PC-9 (cell line): ENCODE measurements at regions not wholly inside any gene's neighbourhood (a gene's known extent, or its start where the extent isn't known, plus 50 kb on each side); places are given as distances from the start of the nearest gene placed in this dataset.
"Not testable (repeated sequence)": the region's sequence is repeated elsewhere in the genome, so short reads cannot be mapped to it uniquely, and the experiment has no call there.

Experiments
- BruUV-seq: library from RNA; stranded (reverse); fragments of 400-500 nt; replicated peaks from 2 replicates; lab custom pipeline; 2021; lab: Mats Ljungman, UMichigan
- CTCF ChIA-PET: fragments of 300-600 bp; sonication (Branson Sonifier 250); formaldehyde crosslinking; loops from one replicate; lab custom pipeline; 2022; ENCODE audit warnings: antibody characterized with exemption; lab: Charles Lee
- POLR2A ChIA-PET: fragments of 300-600 bp; sonication (Branson Sonifier 250); formaldehyde crosslinking; loops from one replicate; lab custom pipeline; 2022; ENCODE audit warnings: antibody characterized with exemption; ENCODE audit not compliant: unreplicated experiment; lab: Charles Lee
- DNase-seq, 2 experiments: peaks; one replicate each; pipeline versions ENCODE4 v3.0.0 to v3.0.0-alpha.2; 2015 to 2022; ENCODE audit warnings: mixed read lengths in 1 of 2
- H2AFZ ChIP-seq: fragments of 200-600 bp; sonication (generic); 2 replicates; pipeline ENCODE4 v1.8.1; 2017; ENCODE audit warnings: antibody characterized with exemption
- H3F3A ChIP-seq: fragments of 200-600 bp; sonication (generic); 2 replicates; pipeline ENCODE4 v1.8.1; 2017; ENCODE audit warnings: antibody characterized with exemption, mild to moderate bottlenecking, low read depth; ENCODE audit not compliant: insufficient read depth
- H3K27ac ChIP-seq: fragments of 200-600 bp; sonication (generic); 2 replicates; pipeline ENCODE4 v1.6.1; 2016; ENCODE audit warnings: mixed run types
- H3K27me3 ChIP-seq: fragments of 200-600 bp; sonication (generic); 2 replicates; pipeline ENCODE4 v1.6.1; 2016; ENCODE audit warnings: low read depth, mixed run types; ENCODE audit not compliant: insufficient read depth
- H3K36me3 ChIP-seq: fragments of 200-600 bp; sonication (generic); 2 replicates; pipeline ENCODE4 v1.6.1; 2016; ENCODE audit warnings: low read depth, mixed run types
- H3K4me1 ChIP-seq: fragments of 200-600 bp; sonication (generic); replicated peaks from 2 replicates; pipeline ENCODE4 v1.6.1; 2016; ENCODE audit warnings: mixed run types; ENCODE audit not compliant: insufficient read depth
- H3K4me2 ChIP-seq: fragments of 200-600 bp; sonication (generic); 2 replicates; pipeline ENCODE4 v1.6.1; 2017; ENCODE audit warnings: mixed run types
- H3K4me3 ChIP-seq: fragments of 200-600 bp; sonication (generic); 2 replicates; pipeline ENCODE4 v1.6.1; 2016; ENCODE audit warnings: mixed run types
- H3K79me2 ChIP-seq: fragments of 200-600 bp; sonication (generic); 2 replicates; pipeline ENCODE4 v1.6.1; 2017; ENCODE audit warnings: low read depth, mixed run types
- H3K9me2 ChIP-seq: fragments of 200-600 bp; sonication (generic); 2 replicates; pipeline ENCODE4 v1.8.1; 2017; ENCODE audit warnings: mild to moderate bottlenecking; ENCODE audit not compliant: insufficient read depth
- H3K9me3 ChIP-seq: fragments of 200-600 bp; sonication (generic); 2 replicates; pipeline ENCODE4 v1.8.1; 2016; ENCODE audit warnings: low read depth; ENCODE audit not compliant: insufficient read depth
- H4K20me1 ChIP-seq: fragments of 200-600 bp; sonication (generic); 2 replicates; pipeline ENCODE4 v1.8.1; 2017; ENCODE audit not compliant: insufficient read depth
- EZH2 ChIP-seq: fragments of 200-600 bp; sonication (generic); IDR thresholded peaks from 2 replicates; pipeline ENCODE4 v1.8.0; 2017; ENCODE audit warnings: antibody characterized with exemption, low read depth
- intact Hi-C: fragments of 100-400 bp; cut with micrococcal nuclease; formaldehyde crosslinking; loops from one replicate; pipeline ENCODE4 v1.10.0; 2022; ENCODE audit not compliant: unreplicated experiment
- TF ChIP-seq, protein P1 (sequence below): fragments of 200-600 bp; sonication (generic); conservative IDR thresholded peaks from 2 replicates; pipeline ENCODE4 v1.6.1; 2017; ENCODE audit warnings: mixed run types, antibody characterized with exemption, mild to moderate bottlenecking, moderate library complexity

DNA sequence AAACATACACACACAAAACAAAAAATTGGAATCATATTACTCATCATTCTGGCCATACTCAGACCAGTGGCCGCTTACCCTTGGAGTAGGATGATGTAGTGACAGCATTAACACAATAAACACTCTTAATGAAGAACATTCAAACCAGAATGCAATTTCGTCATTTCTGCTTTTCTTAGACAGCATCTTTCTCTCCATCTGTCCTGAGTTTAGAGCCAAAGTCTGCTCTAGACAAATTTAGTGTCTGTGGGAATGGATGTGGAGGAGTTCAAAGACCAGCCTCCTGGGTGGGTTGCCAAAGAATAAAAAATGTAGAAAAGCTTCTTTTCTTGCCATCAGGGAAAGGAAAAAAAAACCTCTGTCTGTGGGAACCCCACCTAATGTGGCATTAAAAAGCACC lies 212.4 kb upstream of the POU1F1 start:
- H3F3A ChIP-seq: no peaks in the 10 kb centered on the region
- no peaks in the 10 kb centered on the region for H3K27me3 ChIP-seq
- H3K4me1 ChIP-seq: no peaks in the 10 kb centered on the region
- no peaks in the 10 kb centered on the region for H3K36me3 ChIP-seq
- H3K4me2 ChIP-seq: no peak overlapping the region
- H4K20me1 ChIP-seq: no peaks in the 10 kb centered on the region
- no peak overlapping the region for H3K27ac ChIP-seq
- POLR2A ChIA-PET: no interaction called here
- no peak overlapping the region for H3K4me3 ChIP-seq
- no peak for DNase-seq
- TF ChIP-seq, protein P1, sequence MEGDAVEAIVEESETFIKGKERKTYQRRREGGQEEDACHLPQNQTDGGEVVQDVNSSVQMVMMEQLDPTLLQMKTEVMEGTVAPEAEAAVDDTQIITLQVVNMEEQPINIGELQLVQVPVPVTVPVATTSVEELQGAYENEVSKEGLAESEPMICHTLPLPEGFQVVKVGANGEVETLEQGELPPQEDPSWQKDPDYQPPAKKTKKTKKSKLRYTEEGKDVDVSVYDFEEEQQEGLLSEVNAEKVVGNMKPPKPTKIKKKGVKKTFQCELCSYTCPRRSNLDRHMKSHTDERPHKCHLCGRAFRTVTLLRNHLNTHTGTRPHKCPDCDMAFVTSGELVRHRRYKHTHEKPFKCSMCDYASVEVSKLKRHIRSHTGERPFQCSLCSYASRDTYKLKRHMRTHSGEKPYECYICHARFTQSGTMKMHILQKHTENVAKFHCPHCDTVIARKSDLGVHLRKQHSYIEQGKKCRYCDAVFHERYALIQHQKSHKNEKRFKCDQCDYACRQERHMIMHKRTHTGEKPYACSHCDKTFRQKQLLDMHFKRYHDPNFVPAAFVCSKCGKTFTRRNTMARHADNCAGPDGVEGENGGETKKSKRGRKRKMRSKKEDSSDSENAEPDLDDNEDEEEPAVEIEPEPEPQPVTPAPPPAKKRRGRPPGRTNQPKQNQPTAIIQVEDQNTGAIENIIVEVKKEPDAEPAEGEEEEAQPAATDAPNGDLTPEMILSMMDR: no peak
- TF ChIP-seq EZH2: no peak
- no TSS peak for BruUV-seq
- no peaks in the 10 kb centered on the region; the same call in 1 of the 2 replicates for H3K9me2 ChIP-seq
- H3K9me3 ChIP-seq: no peaks in the 10 kb centered on the region
- CTCF ChIA-PET: no interaction called here
- H3K79me2 ChIP-seq: no peaks in the 10 kb centered on the region
- intact Hi-C loops: no loop called here
- H2AFZ ChIP-seq: no peak overlapping the region

DNA sequence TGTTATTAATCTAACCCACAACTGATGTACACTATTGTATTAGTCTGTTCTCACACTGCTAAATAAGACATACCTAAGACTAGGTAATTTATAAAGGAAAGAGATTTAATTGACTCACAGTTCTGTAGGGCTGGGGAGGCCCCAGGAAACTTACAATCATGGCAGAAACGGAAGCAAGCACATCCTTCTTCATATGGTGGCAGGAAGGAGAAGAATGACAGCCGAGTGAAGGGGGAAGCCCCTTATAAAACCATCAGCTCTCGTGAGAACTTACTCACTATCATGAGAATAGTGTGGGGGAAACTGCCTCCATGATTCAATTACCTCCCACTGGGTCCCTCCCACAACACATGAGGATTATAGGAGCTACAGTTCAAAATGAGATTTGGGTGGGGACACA lies 210.3 kb upstream of the POU1F1 start:
- POLR2A ChIA-PET, H4K20me1 ChIP-seq, BruUV-seq, DNase-seq, H3K27ac ChIP-seq, H3K36me3 ChIP-seq, H2AFZ ChIP-seq, intact Hi-C loops, H3K9me2 ChIP-seq, H3F3A ChIP-seq, H3K79me2 ChIP-seq, H3K4me2 ChIP-seq, CTCF ChIA-PET, H3K27me3 ChIP-seq, H3K4me1 ChIP-seq, H3K4me3 ChIP-seq, H3K9me3 ChIP-seq: not testable (repeated sequence)

DNA sequence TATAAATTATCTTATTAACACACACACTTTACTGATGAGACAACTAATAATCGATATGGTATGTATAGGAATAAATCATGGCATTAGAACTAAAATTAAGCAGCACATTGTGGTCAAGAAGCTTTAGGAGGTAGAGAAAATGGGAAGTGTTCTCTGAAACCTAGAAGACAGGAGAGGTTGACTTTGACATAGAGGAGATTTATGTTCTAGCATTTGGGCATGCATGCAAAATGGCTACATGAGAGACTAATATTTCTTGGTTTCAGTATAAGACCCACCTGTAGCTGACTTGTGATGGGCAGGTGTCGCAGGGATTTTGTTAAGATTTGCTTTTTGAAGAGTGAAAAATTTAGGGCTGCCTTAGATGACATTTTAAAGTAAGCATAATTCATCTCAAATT lies 209.7 kb upstream of the POU1F1 start:
- Histone ChIP-seq H2AFZ (no peak overlapping the region), H3K4me2 (no peak overlapping the region), H4K20me1 (no peaks in the 10 kb centered on the region), H3K4me1 (no peaks in the 10 kb centered on the region), H3K27me3 (no peaks in the 10 kb centered on the region), H3K9me2 (no peaks in the 10 kb centered on the region; the same call in 1 of the 2 replicates), H3K4me3 (no peak overlapping the region), H3K79me2 (no peaks in the 10 kb centered on the region), H3F3A (no peaks in the 10 kb centered on the region), H3K27ac (no peak overlapping the region), H3K36me3 (no peaks in the 10 kb centered on the region), H3K9me3 (no peaks in the 10 kb centered on the region)
- intact Hi-C loops: no loop called here
- no peak for DNase-seq
- ChIA-PET POLR2A (no interaction called here), CTCF (no interaction called here)
- no TSS peak for BruUV-seq
- TF ChIP-seq, protein P1: no peak
- TF ChIP-seq EZH2: no peak

DNA sequence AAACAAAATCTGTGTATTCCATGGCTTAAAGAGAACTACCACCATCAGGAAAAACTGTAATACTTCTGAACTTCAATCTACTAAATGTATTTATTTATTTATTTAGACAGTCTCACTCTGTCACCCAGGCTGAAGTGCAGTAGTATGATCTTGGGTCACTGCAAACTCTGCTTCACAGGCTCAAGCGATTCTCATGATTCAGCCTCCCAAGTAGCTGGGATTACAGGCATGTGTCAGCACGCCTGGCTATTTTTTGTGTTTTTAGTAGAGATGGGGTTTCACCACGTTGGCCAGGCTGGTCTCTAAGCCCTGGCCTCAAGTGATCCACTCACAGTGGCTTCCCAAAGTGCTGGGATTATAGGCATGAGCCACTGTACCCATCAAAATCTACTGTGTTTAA lies 202.3 kb upstream of the POU1F1 start:
- H3K27ac ChIP-seq: no peak overlapping the region
- no peak overlapping the region for H3K4me2 ChIP-seq
- no peaks in the 10 kb centered on the region for H3K79me2 ChIP-seq
- BruUV-seq: no TSS peak
- CTCF ChIA-PET: no interaction called here
- no peaks in the 10 kb centered on the region for H3K27me3 ChIP-seq
- no peaks in the 10 kb centered on the region for H3K9me2 ChIP-seq
- no peaks in the 10 kb centered on the region for H3K4me1 ChIP-seq
- H3K36me3 ChIP-seq: no peaks in the 10 kb centered on the region
- no peaks in the 10 kb centered on the region for H3F3A ChIP-seq
- no peaks in the 10 kb centered on the region for H4K20me1 ChIP-seq
- no peaks in the 10 kb centered on the region for H3K9me3 ChIP-seq
- H2AFZ ChIP-seq: no peak overlapping the region
- no peak for TF ChIP-seq EZH2
- TF ChIP-seq, protein P1: no peak
- POLR2A ChIA-PET: no interaction called here
- intact Hi-C loops: no loop called here
- no peak for DNase-seq
- H3K4me3 ChIP-seq: no peak overlapping the region
